ENCODE measurements at regions not wholly inside any gene's neighbourhood (a gene's known extent, or its start where the extent isn't known, plus 50 kb on each side); places are given as distances from the start of the nearest gene placed in this dataset.

GRCh38 chr5:93209476-93209875 is 371.5 kb downstream of the NR2F1-AS1 start:
- no peaks in the 10 kb centered on the region for H3K27me3 ChIP-seq
- H3K4me3 ChIP-seq (replicated peaks in 1 of 3), result no peak overlapping the region
- TF ChIP-seq CTCF (IDR thresholded peaks at IDR 0.05) (no peak), POLR2A (IDR thresholded peaks at IDR 0.05) (no peak)
- intact Hi-C loops (cut with DNase I), result no loop called here
- H3K36me3 ChIP-seq, result no peaks in the 10 kb centered on the region
- no peaks in the 10 kb centered on the region for H3K4me1 ChIP-seq
- 48 to 63% methylated on average over 4 of the region's 4 CpGs for WGBS, 2 donors
- H3K27ac ChIP-seq, result no peak overlapping the region
- no peak for DNase-seq
- H3K9me3 ChIP-seq, result no peaks in the 10 kb centered on the region

DNA sequence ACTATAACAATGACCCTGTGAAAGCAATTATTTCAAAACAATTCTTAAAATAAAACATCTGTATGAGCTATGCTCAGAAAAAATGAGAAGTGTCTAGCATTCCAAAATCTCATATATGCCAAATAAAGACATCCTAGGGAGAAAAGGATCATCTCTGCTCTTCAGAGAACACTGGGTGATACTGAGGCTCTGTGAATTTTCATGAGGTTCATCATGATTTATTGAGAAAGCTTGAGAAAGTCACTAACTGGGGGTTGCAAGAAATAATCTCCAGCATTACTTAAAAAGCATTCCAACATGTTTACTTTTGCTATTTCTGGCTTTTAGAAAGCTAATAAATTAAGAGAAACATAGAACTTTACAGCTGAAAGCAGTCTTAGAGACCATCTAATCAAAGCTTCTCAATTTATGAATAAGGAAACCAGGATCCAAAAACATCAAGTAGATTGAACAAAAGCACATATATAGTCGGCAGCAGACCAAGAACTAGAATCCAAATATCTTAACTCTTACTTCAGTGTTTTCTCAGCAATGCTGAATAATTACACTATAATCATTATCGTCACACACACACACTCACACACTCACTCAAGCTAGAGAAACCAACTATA is 372.8 kb downstream of the NR2F1-AS1 start:
- WGBS, 2 donors, result 82 to 87% methylated on average over 2 of the region's 2 CpGs
- Histone ChIP-seq H3K27me3 (no peaks in the 10 kb centered on the region), H3K4me3 (replicated peaks in 1 of 3) (no peak overlapping the region), H3K4me1 (no peaks in the 10 kb centered on the region), H3K36me3 (no peaks in the 10 kb centered on the region), H3K27ac (no peak overlapping the region), H3K9me3 (no peaks in the 10 kb centered on the region)
- TF ChIP-seq POLR2A (IDR thresholded peaks at IDR 0.05) (no peak), CTCF (IDR thresholded peaks at IDR 0.05) (no peak)
- intact Hi-C loops (cut with DNase I), result no loop called here
- no peak for DNase-seq

GRCh38 chr5:93206203-93206602 is 374.8 kb downstream of the NR2F1-AS1 start:
- no peak for DNase-seq
- no peaks in the 10 kb centered on the region for H3K4me1 ChIP-seq
- intact Hi-C loops (cut with DNase I), result no loop called here
- no peaks in the 10 kb centered on the region for H3K36me3 ChIP-seq
- WGBS, 2 donors, result 94 to 99% methylated on average over 3 of the region's 3 CpGs
- no peaks in the 10 kb centered on the region for H3K9me3 ChIP-seq
- H3K4me3 ChIP-seq (replicated peaks in 1 of 3), result no peak overlapping the region
- no peak overlapping the region for H3K27ac ChIP-seq
- no peak for TF ChIP-seq CTCF (IDR thresholded peaks at IDR 0.05)
- TF ChIP-seq POLR2A (IDR thresholded peaks at IDR 0.05), result no peak
- H3K27me3 ChIP-seq, result no peaks in the 10 kb centered on the region

GRCh38 chr5:93201061-93201460 is 380.0 kb downstream of the NR2F1-AS1 start:
- Histone ChIP-seq H3K9me3 (no peaks in the 10 kb centered on the region), H3K27ac (no peak overlapping the region), H3K27me3 (no peaks in the 10 kb centered on the region), H3K36me3 (no peaks in the 10 kb centered on the region), H3K4me1 (no peaks in the 10 kb centered on the region), H3K4me3 (replicated peaks in 1 of 3) (no peak overlapping the region)
- no peak for TF ChIP-seq POLR2A (IDR thresholded peaks at IDR 0.05)
- TF ChIP-seq CTCF (IDR thresholded peaks at IDR 0.05), result no peak
- intact Hi-C loops (cut with DNase I), result no loop called here
- no peak for DNase-seq
- WGBS, 2 donors, result 86 to 87% methylated on average over 5 of the region's 5 CpGs

GRCh38 chr5:93196986-93197385 is 384.0 kb downstream of the NR2F1-AS1 start:
- H3K27me3 ChIP-seq, result no peaks in the 10 kb centered on the region
- no peak for DNase-seq
- no peaks in the 10 kb centered on the region for H3K9me3 ChIP-seq
- H3K4me1 ChIP-seq, result peaks cover 0 to 11% of the 10 kb centered on the region in 2 donors
- no peak for TF ChIP-seq CTCF (IDR thresholded peaks at IDR 0.05)
- no peak for TF ChIP-seq POLR2A (IDR thresholded peaks at IDR 0.05)
- 89 to 92% methylated on average over 1 of the region's 1 CpG for WGBS, 2 donors
- H3K4me3 ChIP-seq (replicated peaks in 1 of 3), result no peak overlapping the region
- intact Hi-C loops (cut with DNase I), result no loop called here
- H3K27ac ChIP-seq, result no peak overlapping the region
- H3K36me3 ChIP-seq, result no peaks in the 10 kb centered on the region

Measured in thyroid gland (tissue), 4 donors.